Tibial artery (tissue), 4 donors: ENCODE measurements at regions not wholly inside any gene's neighbourhood (a gene's known extent, or its start where the extent isn't known, plus 50 kb on each side); places are given as distances from the start of the nearest gene placed in this dataset.
A peak's percentile ranks its signal among the peaks of the same experiment; 100 is the strongest.

Experiments
- DNase-seq, 2 donors: peaks; one replicate each; pipeline ENCODE4 v3.0.0-alpha.2; 2019
- H3K27ac ChIP-seq, 2 donors: fragments of 200-600 bp; sonication (generic) in 1 of 2; 1 replicate in 1 of 2; 2 replicates in 1 of 2; pipeline ENCODE4 v1.5.1; 2018 to 2019; ENCODE audit warnings: mild to moderate bottlenecking in 1 of 2
- H3K27me3 ChIP-seq, 2 donors: fragments of 200-600 bp; sonication (generic) in 1 of 2; one replicate each; pipeline versions ENCODE4 v1.5.1 to v1.6.0; 2016 to 2019
- H3K36me3 ChIP-seq, 3 donors: fragments of 200-600 bp; sonication (generic) in 2 of 3; one replicate each; pipeline ENCODE4 v1.5.1; 2016 to 2019; ENCODE audit warnings: mild to moderate bottlenecking in 2 of 3
- H3K4me1 ChIP-seq, 4 donors: fragments of 200-600 bp; sonication (generic) in 2 of 4; 1 replicate in 3 of 4; 2 replicates in 1 of 4; pipeline ENCODE4 v1.5.1; 2016 to 2019
- H3K4me3 ChIP-seq, 2 donors: fragments of 200-600 bp; sonication (generic) in 1 of 2; 1 replicate in 1 of 2; 2 replicates in 1 of 2; pipeline ENCODE4 v1.5.1; 2018 to 2019; ENCODE audit warnings: mild to moderate bottlenecking in 2 of 2
- H3K9me3 ChIP-seq, 3 donors: fragments of 200-600 bp; sonication (generic) in 1 of 3; one replicate each; pipeline ENCODE4 v1.5.1; 2016 to 2019
- intact Hi-C: fragments of 100-400 bp; cut with DNase I; formaldehyde crosslinking; loops from one replicate; pipeline ENCODE4 v1.15.0; 2023; ENCODE audit warnings: low total_unique reads
- TF ChIP-seq, protein P1 (sequence below), 2 experiments: fragments of 200-600 bp in 1 of 2; fragments of 450-650 bp in 1 of 2; IDR thresholded peaks; one replicate each; pipeline ENCODE4 v1.5.1; 2017 to 2019; ENCODE audit warnings: antibody characterized with exemption in 2 of 2, mild to moderate bottlenecking in 1 of 2, moderate library complexity in 1 of 2

- no peak for DNase-seq
- TF ChIP-seq, protein P1, sequence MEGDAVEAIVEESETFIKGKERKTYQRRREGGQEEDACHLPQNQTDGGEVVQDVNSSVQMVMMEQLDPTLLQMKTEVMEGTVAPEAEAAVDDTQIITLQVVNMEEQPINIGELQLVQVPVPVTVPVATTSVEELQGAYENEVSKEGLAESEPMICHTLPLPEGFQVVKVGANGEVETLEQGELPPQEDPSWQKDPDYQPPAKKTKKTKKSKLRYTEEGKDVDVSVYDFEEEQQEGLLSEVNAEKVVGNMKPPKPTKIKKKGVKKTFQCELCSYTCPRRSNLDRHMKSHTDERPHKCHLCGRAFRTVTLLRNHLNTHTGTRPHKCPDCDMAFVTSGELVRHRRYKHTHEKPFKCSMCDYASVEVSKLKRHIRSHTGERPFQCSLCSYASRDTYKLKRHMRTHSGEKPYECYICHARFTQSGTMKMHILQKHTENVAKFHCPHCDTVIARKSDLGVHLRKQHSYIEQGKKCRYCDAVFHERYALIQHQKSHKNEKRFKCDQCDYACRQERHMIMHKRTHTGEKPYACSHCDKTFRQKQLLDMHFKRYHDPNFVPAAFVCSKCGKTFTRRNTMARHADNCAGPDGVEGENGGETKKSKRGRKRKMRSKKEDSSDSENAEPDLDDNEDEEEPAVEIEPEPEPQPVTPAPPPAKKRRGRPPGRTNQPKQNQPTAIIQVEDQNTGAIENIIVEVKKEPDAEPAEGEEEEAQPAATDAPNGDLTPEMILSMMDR (IDR thresholded peaks at IDR 0.05), result no peak
- no peak overlapping the region for H3K27ac ChIP-seq
Measured at GRCh38 chr2:133756833-133757232, 188.6 kb upstream of the NCKAP5 start.

GRCh38 chr2:133760376-133760775, 192.1 kb upstream of the NCKAP5 start:
- Histone ChIP-seq H3K36me3 (no peaks in the 10 kb centered on the region), H3K4me1 (peaks cover 0 to 16% (median 7%) of the 10 kb centered on the region in 4 donors), H3K27ac (no peak overlapping the region), H3K27me3 (no peaks in the 10 kb centered on the region), H3K9me3 (no peaks in the 10 kb centered on the region), H3K4me3 (no peak overlapping the region)
- no peak for DNase-seq
- TF ChIP-seq, protein P1 (IDR thresholded peaks at IDR 0.05), result no peak
- intact Hi-C loops, result no loop called here

More at GRCh38 chr2:133756833-133757232, 188.6 kb upstream of the NCKAP5 start:
- no peaks in the 10 kb centered on the region for H3K36me3 ChIP-seq
- intact Hi-C loops, result no loop called here
- no peak overlapping the region for H3K4me3 ChIP-seq
- peaks cover 0 to 25% (median 10%) of the 10 kb centered on the region in 4 donors for H3K4me1 ChIP-seq
- no peaks in the 10 kb centered on the region for H3K27me3 ChIP-seq
- no peaks in the 10 kb centered on the region for H3K9me3 ChIP-seq

- peak in 1 of 2 donors; percentile 65 for DNase-seq
- Histone ChIP-seq H3K9me3 (no peaks in the 10 kb centered on the region), H3K4me3 (no peak overlapping the region), H3K4me1 (peaks cover 0 to 10% (median 2%) of the 10 kb centered on the region in 4 donors), H3K27ac (no peak overlapping the region), H3K36me3 (no peaks in the 10 kb centered on the region), H3K27me3 (no peaks in the 10 kb centered on the region)
- TF ChIP-seq, protein P1 (IDR thresholded peaks at IDR 0.05), result no peak
- intact Hi-C loops, result no loop called here
Measured at GRCh38 chr2:133765658-133766057, 197.4 kb upstream of the NCKAP5 start.

DNA sequence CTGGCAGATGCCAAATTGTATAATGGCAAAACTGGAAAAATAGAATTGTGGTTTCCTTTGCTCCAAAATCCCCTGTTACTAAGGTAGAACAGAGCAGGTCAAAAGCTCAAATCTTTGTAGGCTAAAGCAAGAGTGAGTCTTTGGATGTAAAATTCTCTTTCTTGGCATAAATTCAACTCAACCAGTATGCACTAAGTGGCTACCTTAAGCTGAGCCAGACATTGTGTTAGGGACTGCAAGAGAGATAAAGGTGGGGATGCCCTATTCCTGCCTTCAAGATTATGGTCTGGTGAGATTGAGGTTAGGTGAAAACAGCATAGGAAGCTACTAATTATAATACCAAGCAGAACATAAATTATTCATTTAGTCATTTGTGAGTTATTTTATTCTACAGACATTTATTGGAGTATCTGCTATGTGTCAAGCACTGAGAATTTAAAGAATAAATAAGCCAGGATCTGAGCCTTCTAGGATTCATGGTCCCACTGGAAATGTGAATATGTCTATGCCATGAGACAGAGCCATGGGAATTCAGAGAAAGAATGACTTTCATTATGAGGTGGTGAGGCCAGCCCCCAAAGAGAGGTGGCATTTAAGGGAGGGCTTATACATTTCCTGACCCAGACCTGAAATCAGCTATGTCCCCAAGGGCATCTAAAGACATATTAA, 198.0 kb upstream of the NCKAP5 start:
- Histone ChIP-seq H3K4me1 (peaks cover 0 to 10% (median 2%) of the 10 kb centered on the region in 4 donors), H3K9me3 (no peaks in the 10 kb centered on the region), H3K36me3 (no peaks in the 10 kb centered on the region), H3K4me3 (no peak overlapping the region), H3K27me3 (no peaks in the 10 kb centered on the region), H3K27ac (no peak overlapping the region)
- TF ChIP-seq, protein P1 (IDR thresholded peaks at IDR 0.05), result no peak
- no peak for DNase-seq
- intact Hi-C loops, result no loop called here

GRCh38 chr2:133768256-133768655, 200.0 kb upstream of the NCKAP5 start:
- intact Hi-C loops, result no loop called here
- Histone ChIP-seq H3K4me1 (peaks cover 0 to 10% (median 2%) of the 10 kb centered on the region in 4 donors), H3K9me3 (no peaks in the 10 kb centered on the region), H3K4me3 (no peak overlapping the region), H3K27ac (no peak overlapping the region), H3K36me3 (no peaks in the 10 kb centered on the region), H3K27me3 (no peaks in the 10 kb centered on the region)
- no peak for DNase-seq
- TF ChIP-seq, protein P1 (IDR thresholded peaks at IDR 0.05), result no peak
